Stimulated activated CD8-positive, alpha-beta memory T cell treated with anti-CD3 and anti-CD28 coated beads, Interleukin-4, amount 100 ng/mL, for 1 hour (primary cell): ENCODE measurements at regions not wholly inside any gene's neighbourhood (a gene's known extent, or its start where the extent isn't known, plus 50 kb on each side); places are given as distances from the start of the nearest gene placed in this dataset.
"Not testable (repeated sequence)": the region's sequence is repeated elsewhere in the genome, so short reads cannot be mapped to it uniquely, and the experiment has no call there.

Source experiments
- DNase-seq, 2 donors: peaks; one replicate each; pipeline ENCODE4 v3.0.0-alpha.2; 2020; ENCODE audit warnings: low read depth in 2 of 2, low spot score in 1 of 2

GRCh38 chr4:124133753-124134152 is 578.8 kb downstream of the ANKRD50 start:
- DNase-seq: no peak

- DNase-seq: no peak
Observed at GRCh38 chr4:124135409-124135813, 577.1 kb downstream of the ANKRD50 start.

GRCh38 chr4:124139044-124139443 is 573.5 kb downstream of the ANKRD50 start:
- DNase-seq: no peak

- no peak for DNase-seq
Observed at GRCh38 chr4:124143632-124144031, 568.9 kb downstream of the ANKRD50 start.

GRCh38 chr4:124144238-124144654 is 568.3 kb downstream of the ANKRD50 start:
- no peak for DNase-seq

GRCh38 chr4:124146068-124146467 is 566.5 kb downstream of the ANKRD50 start:
- no peak for DNase-seq

GRCh38 chr4:124151031-124151430 is 561.5 kb downstream of the ANKRD50 start:
- no peak for DNase-seq

GRCh38 chr4:124152132-124152531 is 560.4 kb downstream of the ANKRD50 start:
- DNase-seq: no peak

- DNase-seq: no peak
Observed at GRCh38 chr4:124155239-124155638, 557.3 kb downstream of the ANKRD50 start.

- DNase-seq: no peak
Observed at GRCh38 chr4:124157396-124158083, 555.0 kb downstream of the ANKRD50 start.

- DNase-seq: no peak
Observed at GRCh38 chr4:124163401-124163800, 549.1 kb downstream of the ANKRD50 start.

- DNase-seq: no peak
Observed at GRCh38 chr4:124167602-124168001, 544.9 kb downstream of the ANKRD50 start.

GRCh38 chr4:124169524-124169923 is 543.0 kb downstream of the ANKRD50 start:
- not testable (repeated sequence) for DNase-seq

- DNase-seq: no peak
Observed at GRCh38 chr4:124173912-124174311, 538.6 kb downstream of the ANKRD50 start.

- no peak for DNase-seq
Observed at GRCh38 chr4:124177647-124178425, 534.7 kb downstream of the ANKRD50 start.

- DNase-seq: no peak
Observed at GRCh38 chr4:124178449-124179021, 534.0 kb downstream of the ANKRD50 start.

- no peak for DNase-seq
Observed at GRCh38 chr4:124179506-124180186, 532.9 kb downstream of the ANKRD50 start.

- DNase-seq: no peak
Observed at GRCh38 chr4:124181039-124181438, 531.5 kb downstream of the ANKRD50 start.

- no peak for DNase-seq
Observed at GRCh38 chr4:124183231-124183630, 529.3 kb downstream of the ANKRD50 start.

GRCh38 chr4:124183926-124184325 is 528.6 kb downstream of the ANKRD50 start:
- DNase-seq: no peak

- no peak for DNase-seq
Observed at GRCh38 chr4:124184792-124185191, 527.7 kb downstream of the ANKRD50 start.

- no peak for DNase-seq
Observed at GRCh38 chr4:124188595-124188994, 523.9 kb downstream of the ANKRD50 start.
